ENCODE measurements at regions not wholly inside any gene's neighbourhood (a gene's known extent, or its start where the extent isn't known, plus 50 kb on each side); places are given as distances from the start of the nearest gene placed in this dataset.
A peak's percentile ranks its signal among the peaks of the same experiment; 100 is the strongest.

DNA sequence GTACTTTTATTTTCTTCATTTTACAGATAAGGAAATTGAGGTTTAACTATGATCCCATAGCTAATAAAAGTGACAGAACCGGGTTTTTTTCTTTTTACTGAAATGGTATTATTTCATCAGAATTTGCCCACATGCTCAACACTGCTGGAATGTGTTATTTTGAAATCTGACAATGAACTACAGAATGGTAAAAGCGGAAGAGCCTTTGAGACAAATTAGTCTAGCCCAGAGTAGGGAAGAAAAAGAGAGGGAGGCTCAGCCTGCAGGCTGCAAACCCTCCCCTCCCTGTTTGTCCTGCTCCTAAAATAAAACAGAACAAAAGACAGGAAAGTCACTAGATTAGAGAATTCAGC, 100.3 kb upstream of the LIPC start:
- intact Hi-C loops (cut with micrococcal nuclease): no loop called here
- DNase-seq: no peak
- H3K27me3 ChIP-seq (ENCODE audit: low read depth): no peaks in the 10 kb centered on the region
- peaks cover 37% of the 10 kb centered on the region for H3K4me1 ChIP-seq
- peak overlapping the region; percentile 29 for H3K4me3 ChIP-seq
- no peaks in the 10 kb centered on the region for H3K36me3 ChIP-seq
- peaks cover 9% of the 10 kb centered on the region for H3K9me3 ChIP-seq (replicated peaks)
- H3K27ac ChIP-seq (replicated peaks): peak overlapping the region; percentile 88
- TF ChIP-seq, protein P1, sequence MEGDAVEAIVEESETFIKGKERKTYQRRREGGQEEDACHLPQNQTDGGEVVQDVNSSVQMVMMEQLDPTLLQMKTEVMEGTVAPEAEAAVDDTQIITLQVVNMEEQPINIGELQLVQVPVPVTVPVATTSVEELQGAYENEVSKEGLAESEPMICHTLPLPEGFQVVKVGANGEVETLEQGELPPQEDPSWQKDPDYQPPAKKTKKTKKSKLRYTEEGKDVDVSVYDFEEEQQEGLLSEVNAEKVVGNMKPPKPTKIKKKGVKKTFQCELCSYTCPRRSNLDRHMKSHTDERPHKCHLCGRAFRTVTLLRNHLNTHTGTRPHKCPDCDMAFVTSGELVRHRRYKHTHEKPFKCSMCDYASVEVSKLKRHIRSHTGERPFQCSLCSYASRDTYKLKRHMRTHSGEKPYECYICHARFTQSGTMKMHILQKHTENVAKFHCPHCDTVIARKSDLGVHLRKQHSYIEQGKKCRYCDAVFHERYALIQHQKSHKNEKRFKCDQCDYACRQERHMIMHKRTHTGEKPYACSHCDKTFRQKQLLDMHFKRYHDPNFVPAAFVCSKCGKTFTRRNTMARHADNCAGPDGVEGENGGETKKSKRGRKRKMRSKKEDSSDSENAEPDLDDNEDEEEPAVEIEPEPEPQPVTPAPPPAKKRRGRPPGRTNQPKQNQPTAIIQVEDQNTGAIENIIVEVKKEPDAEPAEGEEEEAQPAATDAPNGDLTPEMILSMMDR (IDR thresholded peaks at IDR 0.05; ENCODE audit: borderline replicate concordance): no peak

DNA sequence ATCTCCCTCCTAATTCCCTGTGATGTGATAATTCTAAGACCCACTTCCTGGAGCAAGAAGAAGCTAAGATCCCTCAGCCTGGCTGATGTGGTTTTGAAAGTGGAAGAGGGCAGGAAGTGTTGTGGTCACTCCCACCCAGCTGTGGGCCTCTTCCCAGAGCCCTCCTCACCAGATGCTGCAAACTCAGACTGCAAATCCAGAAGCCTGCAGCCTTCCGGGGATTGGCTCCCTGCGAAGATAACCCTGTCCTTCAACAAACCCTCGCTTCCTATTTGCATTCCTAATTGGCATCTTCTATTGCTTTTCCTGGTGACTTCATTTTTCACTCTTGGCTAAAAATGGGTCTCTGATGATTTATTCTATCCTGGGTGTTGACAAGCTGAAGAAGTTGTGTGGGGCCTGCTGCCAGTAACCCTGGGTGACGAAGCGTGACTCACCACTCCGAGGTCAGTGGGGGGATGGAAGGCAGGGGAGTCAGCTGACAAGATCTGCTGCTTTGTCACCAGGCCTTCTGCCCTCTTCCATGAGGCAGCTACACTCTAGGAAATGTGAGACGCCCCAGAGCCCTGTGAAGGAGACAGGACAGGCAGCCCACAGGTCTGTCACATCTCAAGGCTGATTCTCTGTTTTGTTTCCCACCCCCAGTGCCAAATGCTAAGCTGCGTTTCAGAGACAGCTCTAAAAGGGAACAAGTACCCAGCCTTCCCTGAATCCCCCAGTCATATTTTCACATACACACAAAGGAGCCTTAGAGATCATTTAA, 99.7 kb upstream of the LIPC start:
- Histone ChIP-seq H3K4me1 (peaks cover 37% of the 10 kb centered on the region), H3K4me3 (peak overlapping the region; percentile 29), H3K9me3 (replicated peaks) (peaks cover 9% of the 10 kb centered on the region), H3K36me3 (no peaks in the 10 kb centered on the region), H3K27ac (replicated peaks) (peak overlapping the region; percentile 88), H3K27me3 (ENCODE audit: low read depth) (no peaks in the 10 kb centered on the region)
- peak; percentile 95 for DNase-seq
- TF ChIP-seq, protein P1 (IDR thresholded peaks at IDR 0.05; ENCODE audit: borderline replicate concordance): no peak
- intact Hi-C loops (cut with micrococcal nuclease): no loop called here

DNA sequence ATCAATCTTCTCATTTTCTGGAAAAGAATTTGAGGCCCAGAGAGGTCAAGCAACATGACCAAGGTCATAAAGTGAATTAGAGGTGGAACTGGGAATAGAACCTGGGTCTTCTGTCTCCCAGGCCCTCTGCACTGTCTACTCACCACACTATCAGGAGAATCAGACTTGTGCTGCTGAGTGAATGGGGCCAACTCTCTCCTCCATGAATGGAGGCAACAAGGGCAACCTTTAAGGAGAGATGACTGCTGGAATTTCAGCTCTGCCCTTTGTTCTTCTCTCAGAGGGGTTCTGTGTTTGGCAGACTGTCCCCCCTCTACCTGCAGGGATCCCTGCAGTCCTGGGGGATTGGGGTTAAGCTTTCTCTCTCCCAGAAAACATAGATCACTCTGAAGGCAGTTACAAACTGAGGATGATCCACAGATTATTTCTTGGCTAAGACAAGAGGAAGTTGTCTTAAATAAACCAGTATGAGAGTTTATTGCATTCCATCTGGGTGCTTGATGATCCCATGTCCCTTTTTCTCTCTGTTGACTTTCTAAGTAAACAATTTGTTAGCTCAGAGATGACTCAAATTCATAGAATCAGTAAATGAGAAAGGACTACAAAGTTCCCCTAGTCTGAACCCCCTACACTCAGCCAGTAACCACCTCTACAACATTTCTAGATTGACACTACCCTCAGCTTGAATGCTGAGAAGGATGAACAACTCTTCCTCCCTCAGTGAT, 99.0 kb upstream of the LIPC start:
- TF ChIP-seq, protein P1 (IDR thresholded peaks at IDR 0.05; ENCODE audit: borderline replicate concordance): no peak
- Histone ChIP-seq H3K27ac (replicated peaks) (peak overlapping the region; percentile 88), H3K27me3 (ENCODE audit: low read depth) (no peaks in the 10 kb centered on the region), H3K4me3 (no peak overlapping the region), H3K36me3 (no peaks in the 10 kb centered on the region), H3K9me3 (replicated peaks) (peaks cover 9% of the 10 kb centered on the region), H3K4me1 (peaks cover 37% of the 10 kb centered on the region)
- DNase-seq: no peak
- intact Hi-C loops (cut with micrococcal nuclease): no loop called here

DNA sequence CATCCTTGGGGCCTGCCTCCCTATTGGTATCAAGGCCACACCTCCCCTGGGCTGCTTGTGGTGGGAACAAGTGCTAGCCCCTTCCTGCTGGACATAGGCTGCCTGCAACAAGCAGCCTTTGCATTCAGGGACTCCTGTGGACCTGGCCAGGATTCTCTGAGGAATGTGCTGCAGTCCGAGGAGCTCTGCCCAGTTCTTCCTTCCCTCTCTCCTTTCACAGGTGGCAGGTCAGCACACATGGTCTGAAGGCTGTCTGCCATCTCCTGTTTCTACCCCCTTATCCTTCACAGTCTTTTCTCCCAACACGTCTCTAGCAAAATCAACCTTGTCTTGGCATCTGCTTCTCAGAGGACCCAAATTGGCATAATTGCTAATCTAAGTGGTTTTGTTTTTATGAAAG, 97.0 kb upstream of the LIPC start:
- Histone ChIP-seq H3K27me3 (ENCODE audit: low read depth) (no peaks in the 10 kb centered on the region), H3K36me3 (no peaks in the 10 kb centered on the region)

DNA sequence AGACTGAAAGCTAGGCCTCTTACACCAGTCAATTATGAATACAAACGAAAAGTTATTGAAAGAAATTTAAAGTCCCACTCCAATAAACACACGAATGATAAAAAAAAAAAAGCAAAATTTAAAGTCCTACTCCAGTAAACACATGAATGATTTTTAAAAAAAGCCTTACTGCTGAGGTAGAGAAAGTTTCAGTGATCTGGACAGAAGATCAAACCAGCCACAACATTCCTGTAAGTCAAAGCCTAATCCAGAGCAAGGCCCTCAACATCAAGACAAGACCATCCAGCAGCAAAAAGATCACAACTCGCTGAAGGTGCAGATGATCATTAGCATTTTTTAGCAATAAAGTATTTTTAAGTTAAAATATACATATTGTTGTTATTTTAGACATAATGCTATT, 95.6 kb upstream of the LIPC start:
- peaks cover 9% of the 10 kb centered on the region for H3K9me3 ChIP-seq (replicated peaks)
- H3K4me1 ChIP-seq: peaks cover 19% of the 10 kb centered on the region
- H3K4me3 ChIP-seq: no peak overlapping the region
- TF ChIP-seq, protein P1 (IDR thresholded peaks at IDR 0.05; ENCODE audit: borderline replicate concordance): no peak
- H3K36me3 ChIP-seq: no peaks in the 10 kb centered on the region
- H3K27ac ChIP-seq (replicated peaks): no peak overlapping the region
- no peaks in the 10 kb centered on the region for H3K27me3 ChIP-seq (ENCODE audit: low read depth)
- intact Hi-C loops (cut with micrococcal nuclease): no loop called here
- DNase-seq: no peak

More for the DNA sequence above, 97.0 kb upstream of the LIPC start:
- intact Hi-C loops (cut with micrococcal nuclease): no loop called here
- H3K4me3 ChIP-seq: no peak overlapping the region
- no peak for DNase-seq
- TF ChIP-seq, protein P1 (IDR thresholded peaks at IDR 0.05; ENCODE audit: borderline replicate concordance): no peak
- H3K4me1 ChIP-seq: peaks cover 33% of the 10 kb centered on the region
- H3K27ac ChIP-seq (replicated peaks): no peak overlapping the region
- peaks cover 9% of the 10 kb centered on the region for H3K9me3 ChIP-seq (replicated peaks)
